NB4 (cell line): ENCODE measurements at regions not wholly inside any gene's neighbourhood (a gene's known extent, or its start where the extent isn't known, plus 50 kb on each side); places are given as distances from the start of the nearest gene placed in this dataset.

Experiments used
- CTCF ChIP-seq: IDR thresholded peaks from one replicate; pipeline ENCODE4 v1.5.1; 2012; ENCODE audit warnings: low read depth, low read length
- MAX ChIP-seq: IDR thresholded peaks from 2 replicates; pipeline ENCODE4 v1.6.1; 2011; ENCODE audit warnings: low read depth, low read length
- MYC ChIP-seq: IDR thresholded peaks from 2 replicates; pipeline ENCODE4 v1.6.1; 2011; ENCODE audit warnings: low read depth, low read length
- POLR2A ChIP-seq: IDR thresholded peaks from 2 replicates; pipeline ENCODE4 v1.6.1; 2011; ENCODE audit warnings: mild to moderate bottlenecking; ENCODE audit not compliant: insufficient read length; ENCODE audit errors: extremely low read depth

GRCh38 chr15:87263871-87264270, 992.7 kb downstream of the NTRK3 start:
- TF ChIP-seq POLR2A (no peak), CTCF (no peak), MAX (no peak), MYC (no peak)
